NCI-H146 (cell line): ENCODE measurements at regions not wholly inside any gene's neighbourhood (a gene's known extent, or its start where the extent isn't known, plus 50 kb on each side); places are given as distances from the start of the nearest gene placed in this dataset.
A peak's percentile ranks its signal among the peaks of the same experiment; 100 is the strongest.
"Not testable (repeated sequence)": the region's sequence is repeated elsewhere in the genome, so short reads cannot be mapped to it uniquely, and the experiment has no call there.

Experiments used
- DNase-seq: peaks from one replicate; lab custom pipeline; 2025; lab: John Stamatoyannopoulos, UW

GRCh38 chr6:144956697-144957096 lies 671.6 kb downstream of the UTRN start:
- not testable (repeated sequence) for DNase-seq

- no peak for DNase-seq
These were observed 672.3 kb downstream of the UTRN start for GRCh38 chr6:144957236-144957937.

GRCh38 chr6:144969154-144969553 lies 684.0 kb downstream of the UTRN start:
- no peak for DNase-seq

- no peak for DNase-seq
These were observed 684.6 kb downstream of the UTRN start for GRCh38 chr6:144969602-144970272.

GRCh38 chr6:144977250-144977864 lies 692.2 kb downstream of the UTRN start:
- DNase-seq, result peak; percentile 96

GRCh38 chr6:144978208-144978607 lies 693.1 kb downstream of the UTRN start:
- DNase-seq, result no peak

GRCh38 chr6:144986271-144986670 lies 701.1 kb downstream of the UTRN start:
- DNase-seq, result no peak

GRCh38 chr6:144989319-144990107 lies 704.4 kb downstream of the UTRN start:
- DNase-seq, result no peak

- peak; percentile 86 for DNase-seq
These were observed 705.6 kb downstream of the UTRN start for GRCh38 chr6:144990784-144991183.

- DNase-seq, result no peak
These were observed 708.7 kb downstream of the UTRN start for GRCh38 chr6:144993870-144994269.

GRCh38 chr6:144997996-144998395 lies 712.9 kb downstream of the UTRN start:
- no peak for DNase-seq

- DNase-seq, result no peak
These were observed 714.0 kb downstream of the UTRN start for GRCh38 chr6:144999127-144999526.

GRCh38 chr6:145003145-145003544 lies 718.0 kb downstream of the UTRN start:
- no peak for DNase-seq

- DNase-seq, result no peak
These were observed 721.8 kb downstream of the UTRN start for GRCh38 chr6:145006914-145007313.

GRCh38 chr6:145008715-145009114 lies 723.6 kb downstream of the UTRN start:
- DNase-seq, result no peak

GRCh38 chr6:145009711-145010110 lies 724.6 kb downstream of the UTRN start:
- no peak for DNase-seq

- DNase-seq, result no peak
These were observed 723.2 kb downstream of the EPM2A start for GRCh38 chr6:145012039-145012662.

- no peak for DNase-seq
These were observed 719.4 kb downstream of the EPM2A start for GRCh38 chr6:145015739-145016558.

- no peak for DNase-seq
These were observed 718.3 kb downstream of the EPM2A start for GRCh38 chr6:145017051-145017450.

- DNase-seq, result no peak
These were observed 717.8 kb downstream of the EPM2A start for GRCh38 chr6:145017516-145017915.

- DNase-seq, result no peak
These were observed 717.3 kb downstream of the EPM2A start for GRCh38 chr6:145018027-145018426.
